Activated CD4-positive, alpha-beta T cell treated with anti-CD3 and anti-CD28 coated beads for 24 hours (primary cell): ENCODE measurements at regions not wholly inside any gene's neighbourhood (a gene's known extent, or its start where the extent isn't known, plus 50 kb on each side); places are given as distances from the start of the nearest gene placed in this dataset.
"Not testable (repeated sequence)": the region's sequence is repeated elsewhere in the genome, so short reads cannot be mapped to it uniquely, and the experiment has no call there.

Experiments used
- DNase-seq, 2 donors: peaks; one replicate each; pipeline ENCODE4 v3.0.0-alpha.2; 2020; ENCODE audit warnings: low read depth in 2 of 2

- DNase-seq, result no peak
These were observed 2059.4 kb upstream of the CELF4 start for GRCh38 chr18:39624961-39625360.

DNA sequence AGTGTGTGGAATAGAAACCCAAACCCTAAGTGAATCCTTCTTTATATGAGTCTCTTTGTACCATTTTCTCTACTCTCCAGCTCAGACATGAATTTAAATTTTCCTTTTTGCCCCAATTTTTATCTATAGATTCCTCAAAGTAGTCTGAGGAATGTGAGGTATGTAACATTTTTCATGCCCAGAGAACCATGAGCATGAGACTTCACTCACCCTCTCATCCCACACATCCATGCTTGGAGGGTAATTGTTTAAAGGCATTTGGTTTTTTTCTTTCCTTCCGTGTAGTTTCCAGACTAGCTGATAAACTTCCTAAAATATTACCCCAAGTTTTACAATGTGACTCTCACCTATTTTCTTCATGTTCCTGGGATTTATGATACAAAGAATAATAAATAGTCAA, 2056.8 kb upstream of the CELF4 start:
- no peak for DNase-seq

- no peak for DNase-seq
These were observed 2055.1 kb upstream of the CELF4 start for GRCh38 chr18:39620551-39621168.

GRCh38 chr18:39618265-39619003, 2052.8 kb upstream of the CELF4 start:
- no peak for DNase-seq

GRCh38 chr18:39611381-39612100, 2045.9 kb upstream of the CELF4 start:
- DNase-seq, result no peak

DNA sequence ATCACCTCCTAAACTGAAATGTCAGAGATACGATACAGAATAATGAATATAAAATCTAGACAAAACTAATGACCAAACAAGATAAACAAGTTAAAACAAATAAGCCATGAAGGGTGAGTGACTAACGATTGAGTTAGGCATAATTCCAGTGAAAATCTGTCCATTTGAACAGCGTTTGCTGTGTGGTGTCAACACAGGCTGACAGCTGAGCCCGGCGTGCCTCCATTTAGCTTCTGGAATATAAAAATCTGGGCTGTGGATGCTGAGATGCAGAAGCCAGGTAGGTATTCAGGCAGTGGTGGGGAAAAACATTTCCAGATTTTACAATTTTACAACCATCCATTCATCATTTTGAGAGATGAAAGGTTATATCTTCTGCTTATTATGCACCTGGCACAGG, 2041.4 kb upstream of the CELF4 start:
- no peak for DNase-seq

- no peak for DNase-seq
These were observed 2039.2 kb upstream of the CELF4 start for GRCh38 chr18:39604836-39605235.

- no peak for DNase-seq
These were observed 2036.5 kb upstream of the CELF4 start for GRCh38 chr18:39602131-39602530.

DNA sequence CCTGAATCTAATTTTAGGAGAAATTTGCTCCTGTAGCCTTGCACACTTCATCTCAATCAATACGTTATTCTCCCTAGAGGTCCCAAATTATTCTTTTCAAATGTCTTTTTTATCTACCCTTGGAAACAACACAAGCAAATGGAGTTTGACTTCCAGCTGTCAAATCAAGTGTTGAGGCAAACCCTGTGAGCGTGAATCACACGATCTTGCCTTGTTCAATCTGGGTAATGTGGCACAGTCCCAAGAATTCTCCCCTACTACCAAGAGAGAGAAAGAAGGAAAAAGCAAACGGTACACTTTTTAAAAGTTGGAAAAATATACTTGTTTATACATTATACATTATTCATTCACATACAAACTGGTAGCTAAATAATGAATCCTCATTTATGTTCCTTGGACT, 2035.3 kb upstream of the CELF4 start:
- DNase-seq, result no peak

DNA sequence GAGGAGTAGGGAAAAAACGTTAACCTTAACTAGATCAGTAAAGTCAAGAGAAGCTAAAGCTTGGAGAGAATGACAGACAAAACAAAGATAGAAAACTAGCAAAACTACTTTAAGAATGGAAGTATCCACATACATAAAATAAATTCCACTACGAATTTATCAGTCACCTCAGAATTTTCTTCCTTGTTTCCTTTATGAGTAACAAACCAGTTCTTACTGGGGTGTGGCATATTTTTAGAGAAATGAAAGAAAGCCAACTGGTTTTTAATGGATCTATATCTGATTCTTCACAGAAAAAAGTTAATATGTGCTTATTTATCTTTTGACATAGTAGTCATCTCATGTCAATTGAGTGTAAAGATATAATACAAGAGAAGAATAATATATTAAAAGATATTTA, 2033.7 kb upstream of the CELF4 start:
- no peak for DNase-seq

DNA sequence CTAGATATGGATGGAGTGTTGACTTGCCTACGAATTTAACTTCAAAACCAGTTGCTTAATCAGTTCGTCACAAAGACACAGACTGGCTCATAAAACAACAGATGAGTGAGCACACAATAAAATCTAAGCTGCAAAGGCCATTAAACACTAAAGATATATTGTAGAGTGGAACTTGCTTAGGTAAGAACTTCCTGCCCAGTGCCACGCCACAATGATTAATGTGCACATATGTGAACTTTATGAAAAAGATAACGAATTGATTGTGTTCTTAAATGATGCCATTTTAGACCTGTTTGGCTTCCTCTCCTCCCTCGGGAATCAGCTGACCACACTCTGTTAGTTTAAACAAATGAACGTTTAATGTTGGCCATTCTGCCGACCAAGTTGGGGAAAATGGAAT, 2031.3 kb upstream of the CELF4 start:
- no peak for DNase-seq

DNA sequence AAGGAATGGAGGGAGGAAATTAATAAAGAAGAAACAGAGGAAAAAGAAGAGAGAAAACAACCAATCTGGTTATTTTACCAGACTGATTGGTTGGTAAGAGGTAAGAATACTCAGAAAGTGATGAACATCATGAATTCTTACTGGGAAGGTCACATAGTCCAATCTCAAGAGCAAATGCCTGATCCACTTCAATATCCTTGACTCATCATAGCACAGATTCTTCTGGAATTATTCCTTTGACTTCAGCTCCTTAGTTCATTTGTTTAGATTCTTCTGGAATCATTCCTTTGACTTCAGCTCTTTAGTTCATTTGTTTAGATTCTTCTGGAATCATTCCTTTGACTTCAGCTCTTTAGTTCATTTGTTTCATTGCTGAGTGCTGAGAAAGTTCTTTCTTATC, 2030.6 kb upstream of the CELF4 start:
- no peak for DNase-seq

GRCh38 chr18:39594206-39594605, 2028.6 kb upstream of the CELF4 start:
- no peak for DNase-seq

DNA sequence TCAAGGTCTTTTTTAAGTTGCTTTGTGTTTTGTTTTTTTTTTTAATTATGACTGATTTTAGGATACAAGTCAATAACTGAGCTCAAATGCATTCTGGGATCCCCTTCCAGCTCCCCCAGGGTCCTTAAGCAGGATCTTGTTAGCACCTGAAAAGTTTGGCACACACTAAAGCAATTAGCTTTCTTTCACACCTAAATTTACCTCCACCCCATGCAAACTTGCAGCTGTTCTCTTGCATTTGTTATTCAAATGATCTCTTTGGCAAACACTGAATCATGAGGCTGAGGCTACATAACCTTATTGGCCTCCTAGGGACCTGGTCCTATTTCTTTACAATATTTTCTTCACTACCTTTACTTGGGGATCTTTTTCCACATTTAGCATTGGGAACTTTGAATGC, 2026.1 kb upstream of the CELF4 start:
- DNase-seq, result no peak

DNA sequence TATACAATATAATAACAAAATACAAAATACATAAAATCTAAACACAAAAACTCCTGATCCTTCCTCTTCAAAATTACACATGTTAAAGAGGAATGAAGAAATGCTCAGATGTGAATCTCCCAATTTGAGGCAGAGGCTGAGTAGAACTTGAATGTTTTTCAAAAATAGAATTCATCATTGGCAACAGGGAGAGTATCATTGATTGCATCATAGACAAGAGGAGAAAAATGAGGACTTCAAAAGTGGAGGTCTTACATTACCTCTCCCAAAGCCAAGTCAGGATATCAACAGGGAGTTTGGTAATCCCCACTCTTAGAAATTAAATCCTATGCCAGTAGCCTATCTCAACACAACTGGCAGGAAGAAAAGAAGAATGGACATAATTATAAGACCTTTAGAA, 2023.9 kb upstream of the CELF4 start:
- DNase-seq, result no peak

GRCh38 chr18:39587586-39587985, 2022.0 kb upstream of the CELF4 start:
- DNase-seq, result no peak

- DNase-seq, result no peak
These were observed 2021.1 kb upstream of the CELF4 start for GRCh38 chr18:39586741-39587140.

- no peak for DNase-seq
These were observed 2009.3 kb upstream of the CELF4 start for GRCh38 chr18:39574897-39575296.

GRCh38 chr18:39571511-39571910, 2005.9 kb upstream of the CELF4 start:
- DNase-seq, result no peak

- DNase-seq, result not testable (repeated sequence)
These were observed 2000.1 kb upstream of the CELF4 start for GRCh38 chr18:39565551-39566230.

GRCh38 chr18:39564716-39565115, 1999.1 kb upstream of the CELF4 start:
- DNase-seq, result no peak

DNA sequence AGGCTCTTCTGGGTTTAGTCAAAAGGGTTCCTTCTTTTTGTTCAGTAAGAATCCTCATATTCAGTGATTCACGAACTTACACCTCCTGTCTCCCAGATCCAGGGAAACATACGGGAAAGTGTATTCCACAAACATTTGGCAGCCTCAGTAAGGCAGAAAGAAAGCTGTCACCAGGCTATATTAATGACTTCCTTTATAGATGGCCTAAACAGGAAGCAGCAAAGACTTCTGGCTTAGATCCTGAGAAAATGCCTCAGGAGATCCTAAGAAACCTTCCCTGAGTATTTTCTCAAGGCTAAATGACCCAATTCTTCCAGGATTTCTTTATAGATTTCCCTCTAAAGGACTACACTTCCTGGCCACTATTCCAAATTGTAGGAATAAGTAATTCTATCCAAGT, 1995.5 kb upstream of the CELF4 start:
- no peak for DNase-seq

DNA sequence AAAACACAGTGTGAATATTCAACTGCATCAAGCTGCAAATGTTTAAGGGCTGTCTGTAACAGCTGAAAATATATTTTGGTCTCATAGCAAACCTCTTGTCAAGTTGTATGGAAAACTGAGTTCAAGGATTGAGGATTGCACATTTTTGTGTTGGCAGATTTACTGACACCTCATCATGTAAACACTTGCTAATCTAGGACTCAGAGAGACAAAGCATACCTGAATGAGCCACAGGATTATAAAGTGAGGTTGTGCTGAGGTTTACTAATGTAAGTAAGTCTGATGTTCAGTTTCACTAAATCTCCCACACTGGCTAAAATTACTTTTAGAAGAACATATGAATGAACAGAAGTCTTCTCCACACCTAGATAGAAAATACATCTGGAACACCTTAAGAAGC, 1993.1 kb upstream of the CELF4 start:
- DNase-seq, result no peak
